A673 (cell line): ENCODE measurements at regions not wholly inside any gene's neighbourhood (a gene's known extent, or its start where the extent isn't known, plus 50 kb on each side); places are given as distances from the start of the nearest gene placed in this dataset.

Source experiments
- BruUV-seq: library from RNA; stranded (reverse); fragments of 400-500 nt; replicated peaks from 2 replicates; lab custom pipeline; 2021; lab: Mats Ljungman, UMichigan
- CTCF ChIA-PET: fragments of 300-600 bp; sonication (Branson Sonifier 250); formaldehyde crosslinking; loops from one replicate; lab custom pipeline; 2022; ENCODE audit warnings: antibody characterized with exemption; lab: Charles Lee
- POLR2A ChIA-PET: fragments of 300-600 bp; sonication (Branson Sonifier 250); formaldehyde crosslinking; loops from one replicate; lab custom pipeline; 2022; ENCODE audit warnings: antibody characterized with exemption; ENCODE audit not compliant: low non-redundant PET; lab: Charles Lee
- DNase-seq: peaks from one replicate; pipeline ENCODE4 v3.0.0-alpha.2; 2015; ENCODE audit warnings: low spot score
- H3K27ac ChIP-seq: fragments of 200-600 bp; sonication (generic); 2 replicates; pipeline ENCODE4 v1.5.1; 2016; ENCODE audit warnings: mixed run types, low read depth, mild to moderate bottlenecking, mixed read lengths, antibody characterized with exemption, low read length; ENCODE audit not compliant: poor library complexity, severe bottlenecking
- H3K27me3 ChIP-seq: fragments of 200-600 bp; sonication (generic); replicated peaks from 2 replicates; pipeline ENCODE4 v1.6.1; 2017; ENCODE audit warnings: mixed run types, low read depth, mild to moderate bottlenecking, mixed read lengths, antibody characterized with exemption, low read length; ENCODE audit not compliant: insufficient read depth, poor library complexity
- H3K36me3 ChIP-seq: fragments of 200-600 bp; sonication (generic); 2 replicates; pipeline ENCODE4 v1.6.1; 2016; ENCODE audit warnings: mixed run types, mild to moderate bottlenecking, mixed read lengths, antibody characterized with exemption, low read length; ENCODE audit not compliant: insufficient read depth, poor library complexity, severe bottlenecking
- H3K4me1 ChIP-seq: fragments of 200-600 bp; sonication (generic); 2 replicates; pipeline ENCODE4 v1.6.1; 2017; ENCODE audit warnings: mixed run types, mild to moderate bottlenecking, mixed read lengths, antibody characterized with exemption, low read length; ENCODE audit not compliant: insufficient read depth, poor library complexity, severe bottlenecking
- H3K4me3 ChIP-seq: fragments of 200-600 bp; sonication (generic); 2 replicates; pipeline ENCODE4 v1.5.1; 2016; ENCODE audit warnings: low read depth, mixed run types, mild to moderate bottlenecking, mixed read lengths, low read length; ENCODE audit not compliant: poor library complexity, severe bottlenecking
- H3K9me3 ChIP-seq: fragments of 200-600 bp; sonication (generic); 2 replicates; pipeline ENCODE4 v1.6.1; 2016; ENCODE audit warnings: mixed run types, low read depth, mild to moderate bottlenecking, mixed read lengths, antibody characterized with exemption, low read length; ENCODE audit not compliant: poor library complexity, severe bottlenecking
- CTCF ChIP-seq: fragments of 300-800, 200-600 bp; sonication (generic); conservative IDR thresholded peaks from 2 replicates; pipeline ENCODE4 v1.5.1; 2017; ENCODE audit warnings: low read depth, mild to moderate bottlenecking, antibody characterized with exemption, low read length, moderate library complexity, mixed read lengths
- EZH2 ChIP-seq: fragments of 200-600 bp; sonication (generic); IDR thresholded peaks from 2 replicates; pipeline ENCODE4 v1.6.1; 2017; ENCODE audit warnings: borderline replicate concordance, low read depth, mild to moderate bottlenecking, mixed read lengths, antibody characterized with exemption, low read length; ENCODE audit not compliant: poor library complexity, severe bottlenecking
- intact Hi-C: fragments of 100-400 bp; cut with micrococcal nuclease; formaldehyde crosslinking; loops from one replicate; pipeline ENCODE4 v1.10.0; 2022; ENCODE audit not compliant: unreplicated experiment

GRCh38 chr1:78319603-78320002, 171.2 kb upstream of the PTGFR start:
- Histone ChIP-seq H3K36me3 (no peaks in the 10 kb centered on the region), H3K27ac (no peak overlapping the region), H3K27me3 (no peaks in the 10 kb centered on the region), H3K9me3 (no peaks in the 10 kb centered on the region), H3K4me1 (no peaks in the 10 kb centered on the region), H3K4me3 (no peak overlapping the region)
- CTCF ChIA-PET: no interaction called here
- intact Hi-C loops: no loop called here
- POLR2A ChIA-PET: no interaction called here
- DNase-seq: no peak
- TF ChIP-seq CTCF: no peak
- no peak for TF ChIP-seq EZH2
- no TSS peak for BruUV-seq

GRCh38 chr1:78322928-78323680, 167.7 kb upstream of the PTGFR start:
- ChIA-PET POLR2A (interaction anchor here (0.7 kb wide), 1 partner anchor 958 kb away, joined by 3 read pairs; no protein-coding TSS in a partner anchor), CTCF (no interaction called here)
- no peaks in the 10 kb centered on the region for H3K27me3 ChIP-seq
- H3K4me1 ChIP-seq: no peaks in the 10 kb centered on the region
- no peaks in the 10 kb centered on the region for H3K9me3 ChIP-seq
- no TSS peak for BruUV-seq
- DNase-seq: no peak
- TF ChIP-seq EZH2 (no peak), CTCF (no peak)
- H3K36me3 ChIP-seq: no peaks in the 10 kb centered on the region
- intact Hi-C loops: no loop called here
- H3K4me3 ChIP-seq: no peak overlapping the region
- no peak overlapping the region for H3K27ac ChIP-seq

- Histone ChIP-seq H3K9me3 (no peaks in the 10 kb centered on the region), H3K27me3 (no peaks in the 10 kb centered on the region), H3K4me1 (no peaks in the 10 kb centered on the region), H3K4me3 (no peak overlapping the region), H3K36me3 (no peaks in the 10 kb centered on the region), H3K27ac (no peak overlapping the region)
- POLR2A ChIA-PET: no interaction called here
- no TSS peak for BruUV-seq
- no peak for DNase-seq
- intact Hi-C loops: no loop called here
- TF ChIP-seq CTCF: no peak
- no peak for TF ChIP-seq EZH2
- CTCF ChIA-PET: no interaction called here
These were observed 165.5 kb upstream of the PTGFR start for GRCh38 chr1:78325293-78325692.
